Skin of body (tissue), 1 donor: ENCODE measurements at regions not wholly inside any gene's neighbourhood (a gene's known extent, or its start where the extent isn't known, plus 50 kb on each side); places are given as distances from the start of the nearest gene placed in this dataset.

Experiments used
- DNase-seq: peaks from one replicate; lab custom pipeline; 2025; lab: John Stamatoyannopoulos, UW

DNA sequence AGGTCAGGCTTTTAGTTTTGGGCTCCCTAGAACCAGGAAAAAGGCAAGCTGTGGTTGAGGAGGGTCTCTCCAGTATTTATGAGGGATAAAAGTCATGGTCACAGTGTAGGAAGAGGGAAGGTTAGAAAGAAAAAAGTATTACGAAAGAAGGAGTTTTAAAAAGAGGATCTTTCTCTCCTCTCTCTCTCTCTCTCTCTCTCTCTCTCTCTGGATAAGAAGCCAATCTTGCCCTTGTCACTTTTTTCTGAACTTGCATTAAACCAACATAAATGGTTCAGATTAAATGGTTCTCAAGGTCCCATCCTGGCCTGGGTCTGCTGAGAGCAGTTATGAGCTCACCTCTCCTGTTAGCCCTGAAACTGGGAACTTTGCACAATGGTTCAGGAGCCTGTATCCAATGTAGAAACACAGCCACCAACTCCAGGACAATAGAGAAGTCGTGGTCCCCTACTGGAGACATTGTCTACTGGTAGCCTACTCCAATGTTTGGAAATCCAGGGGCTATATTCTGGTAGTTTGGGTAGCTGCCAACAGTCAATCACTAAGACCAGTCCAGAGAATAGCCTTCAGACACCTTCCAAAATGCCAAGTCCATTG is 131.9 kb downstream of the DAD1 start:
- no peak for DNase-seq

GRCh38 chr14:22456421-22456820 is 132.6 kb downstream of the DAD1 start:
- DNase-seq, result no peak

- no peak for DNase-seq
Observed at GRCh38 chr14:22452330-22452729, 136.7 kb downstream of the DAD1 start.

DNA sequence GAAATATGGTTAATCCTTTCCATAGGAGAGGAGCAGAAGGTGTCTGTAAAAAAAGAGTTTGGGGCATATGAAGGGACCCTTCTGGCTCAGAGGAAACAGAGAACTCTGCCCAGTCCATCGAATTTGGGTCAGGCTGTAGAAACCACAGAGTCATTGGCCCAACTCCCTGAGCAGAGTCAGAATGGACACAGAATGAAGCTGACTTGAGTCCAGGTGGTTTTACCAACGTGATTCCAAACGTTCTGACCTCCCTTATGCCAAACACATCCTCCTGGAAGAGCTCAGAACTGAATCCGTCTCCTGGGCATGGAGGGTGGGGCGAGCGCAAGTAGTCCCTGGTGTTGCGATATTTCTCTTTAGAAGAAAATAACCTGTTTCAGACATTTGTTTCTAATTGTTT is 138.8 kb downstream of the DAD1 start:
- DNase-seq, result no peak

DNA sequence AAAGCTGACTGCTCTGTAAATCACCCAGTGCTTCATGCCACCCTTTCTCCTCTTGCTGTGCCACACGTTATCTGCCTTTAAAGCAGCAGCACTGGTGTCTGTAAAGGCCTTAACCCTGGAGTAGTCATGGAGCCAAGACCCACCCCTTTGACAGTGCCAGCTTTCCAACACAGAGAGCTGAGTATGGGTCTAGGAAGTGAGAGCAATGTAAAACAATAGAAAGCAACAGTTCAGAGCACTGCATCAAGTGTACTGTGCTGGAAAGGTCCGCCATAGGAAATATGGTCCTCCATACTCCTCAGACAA is 139.5 kb downstream of the DAD1 start:
- DNase-seq, result no peak

- DNase-seq, result no peak
Observed at GRCh38 chr14:22448905-22449599, 140.0 kb downstream of the DAD1 start.

GRCh38 chr14:22448035-22448904 is 140.8 kb downstream of the DAD1 start:
- no peak for DNase-seq

DNA sequence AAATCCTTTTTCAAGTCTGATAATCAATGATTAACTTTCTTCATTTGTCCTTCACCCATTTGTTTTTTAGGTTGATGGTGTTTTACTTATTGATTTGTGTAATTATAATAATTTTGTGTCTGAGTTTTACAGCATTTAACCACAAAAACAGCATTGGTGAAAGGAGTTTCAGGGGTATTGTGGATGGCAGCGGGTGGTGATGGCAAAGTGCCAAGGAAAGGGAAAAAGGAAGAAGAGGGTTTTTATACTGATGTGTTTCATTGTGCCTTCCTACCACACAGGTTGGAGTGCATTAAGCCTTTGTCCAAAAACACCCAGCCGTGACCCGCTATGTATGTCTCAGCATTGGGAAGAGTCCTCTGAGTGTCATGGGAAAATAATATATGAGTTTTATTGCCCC is 150.3 kb downstream of the DAD1 start:
- no peak for DNase-seq

DNA sequence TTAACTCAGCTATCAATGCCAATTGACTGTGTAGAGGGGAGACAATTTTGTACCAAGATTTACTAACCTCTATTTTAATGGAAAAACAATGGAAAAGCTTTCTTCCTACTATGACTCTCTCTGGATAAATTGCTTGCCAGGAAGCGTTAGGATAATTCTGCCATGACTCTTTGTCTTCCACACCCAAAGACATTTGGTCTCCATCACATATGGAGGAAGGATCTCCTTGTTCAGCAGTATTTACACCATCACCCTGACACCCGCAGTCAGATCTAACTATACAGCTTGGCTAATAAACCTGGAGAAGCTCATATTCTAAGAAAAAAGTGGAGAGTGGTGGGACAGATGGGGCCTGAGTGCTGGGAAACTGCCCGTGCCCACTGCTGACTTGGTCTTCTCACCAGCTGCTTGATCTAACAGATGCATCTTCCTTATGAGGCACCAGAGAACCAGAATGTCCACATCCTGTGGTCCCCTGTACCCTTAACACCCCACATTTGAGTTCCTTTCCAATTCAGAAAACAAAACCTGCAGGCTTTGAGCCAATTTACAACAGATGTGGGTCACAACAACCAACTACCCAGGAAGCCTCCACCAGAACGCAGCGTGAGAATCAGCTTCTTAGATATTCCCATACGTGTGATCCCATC is 154.0 kb downstream of the DAD1 start:
- DNase-seq, result no peak

DNA sequence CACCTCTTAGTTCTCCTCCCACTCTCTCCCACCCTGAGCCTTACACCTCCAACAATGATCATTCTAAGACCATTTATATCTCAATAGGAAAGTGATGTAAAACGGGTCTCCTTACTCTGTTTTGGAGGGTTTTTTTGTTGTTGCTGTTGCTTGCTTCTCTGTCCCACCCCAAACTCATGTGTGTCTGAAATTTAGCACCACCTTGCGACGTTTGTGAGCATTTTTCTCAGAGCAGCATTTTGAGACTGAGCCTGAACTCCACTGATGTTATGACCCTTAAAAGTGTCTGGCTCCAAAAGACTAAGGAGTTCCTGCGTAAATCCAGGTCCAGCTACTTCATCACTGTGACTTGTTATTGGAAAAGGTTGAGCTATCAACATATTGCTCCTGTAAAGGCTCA is 155.0 kb downstream of the DAD1 start:
- no peak for DNase-seq

DNA sequence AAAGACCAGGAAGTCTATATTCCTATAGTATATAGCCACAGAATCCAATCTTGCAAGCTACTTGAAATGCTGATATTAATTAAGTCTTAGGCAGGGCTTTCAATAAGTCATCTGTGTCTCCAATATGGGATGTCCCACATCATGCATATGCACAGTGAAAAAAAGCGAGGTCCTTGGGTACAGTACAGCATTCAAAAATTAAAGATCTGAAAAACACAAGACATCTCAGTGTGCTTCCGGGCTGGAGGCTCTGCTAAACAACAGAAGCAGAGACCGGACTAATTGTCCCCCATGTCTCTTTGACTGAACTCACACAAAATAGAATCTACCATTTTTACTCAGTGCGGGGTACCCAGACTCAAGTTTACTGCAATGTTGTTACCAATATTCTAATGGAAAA is 156.0 kb downstream of the DAD1 start:
- DNase-seq, result peak; percentile 52

- DNase-seq, result peak; percentile 84
Observed at GRCh38 chr14:22432348-22432976, 156.6 kb downstream of the DAD1 start.

DNA sequence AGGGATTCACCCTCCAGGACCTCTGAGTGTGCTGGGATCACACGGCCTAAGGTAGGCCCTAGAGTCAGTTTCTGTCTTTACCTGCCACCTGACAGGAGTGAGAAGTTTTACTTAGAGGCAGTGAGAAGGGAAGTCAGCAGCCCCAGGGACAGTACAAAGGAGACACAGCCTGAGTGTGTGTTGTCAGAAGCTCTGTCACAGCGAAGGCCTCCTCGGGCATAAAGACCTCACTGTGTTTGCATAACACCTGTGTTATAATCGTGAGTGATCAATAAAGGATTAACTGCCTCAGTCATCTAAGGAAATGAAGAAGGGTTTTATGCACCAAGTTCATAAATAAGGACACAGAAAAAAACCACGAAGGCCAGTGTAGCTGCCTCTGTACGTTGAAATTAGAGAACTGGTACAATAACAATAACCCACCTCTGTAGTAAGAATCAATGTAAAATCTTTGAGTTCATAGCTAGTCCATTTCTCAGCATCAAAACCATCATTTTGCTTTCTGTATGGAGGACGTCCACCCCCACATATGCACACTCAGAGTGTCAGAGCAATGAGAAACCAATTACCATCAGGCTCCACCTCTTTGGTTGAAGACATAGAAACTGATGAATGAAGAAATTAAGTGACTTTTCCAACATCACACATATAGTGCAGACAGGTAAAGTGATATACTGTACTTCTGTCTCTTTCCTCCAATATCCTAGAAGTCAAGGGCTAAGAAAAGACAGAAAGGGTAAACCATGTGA is 159.3 kb downstream of the DAD1 start:
- DNase-seq, result no peak

DNA sequence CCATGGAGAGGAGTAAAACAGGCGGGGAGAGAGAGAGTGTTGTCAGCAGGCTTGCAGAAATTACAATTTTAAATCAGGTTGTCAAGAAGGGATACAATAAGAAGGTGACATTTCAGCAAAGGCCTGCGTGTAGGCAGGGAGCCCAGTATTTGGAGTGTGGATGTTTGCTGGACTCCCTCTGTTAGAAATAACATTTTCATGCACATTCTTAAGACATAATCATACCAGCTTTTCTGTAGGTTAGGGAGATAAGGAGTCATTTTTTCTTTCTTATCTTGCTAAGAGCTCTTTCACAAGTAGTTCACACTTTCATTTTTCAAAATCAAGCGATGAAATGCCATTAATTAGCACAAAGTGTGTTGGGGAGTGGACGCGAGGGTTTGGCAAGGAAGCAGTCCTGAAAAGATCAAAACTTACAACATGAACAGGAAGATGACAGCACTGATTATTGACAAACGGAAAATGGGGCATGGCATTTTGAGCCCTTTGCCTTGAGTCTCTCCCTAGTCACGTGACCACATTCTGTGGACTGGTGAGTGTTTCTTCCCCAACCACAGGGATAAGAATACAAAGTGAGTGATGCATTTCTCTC is 160.2 kb downstream of the DAD1 start:
- DNase-seq, result no peak

- DNase-seq, result no peak
Observed at GRCh38 chr14:22427771-22428231, 161.2 kb downstream of the DAD1 start.

DNA sequence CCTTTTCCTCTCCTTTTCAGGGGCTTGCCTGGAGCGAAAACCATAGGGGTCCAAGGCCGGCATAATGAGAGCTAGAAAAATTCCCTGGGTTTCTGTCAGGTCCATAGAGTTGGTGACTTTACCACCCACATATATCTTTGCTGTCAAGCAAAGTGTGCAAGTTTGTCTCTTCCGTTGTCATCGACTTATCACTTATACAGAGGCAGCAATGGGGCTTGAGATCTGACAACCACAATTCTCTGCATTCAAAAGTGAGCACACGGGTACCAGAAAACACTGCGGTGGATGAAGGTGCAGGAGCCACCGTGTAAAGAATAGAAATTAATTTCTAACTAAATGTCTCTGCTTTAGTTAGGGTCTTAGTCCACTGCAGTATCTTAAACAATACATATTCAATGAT is 162.3 kb downstream of the DAD1 start:
- no peak for DNase-seq

- no peak for DNase-seq
Observed at GRCh38 chr14:22423958-22424357, 165.1 kb downstream of the DAD1 start.

GRCh38 chr14:22422238-22422637 is 166.8 kb downstream of the DAD1 start:
- no peak for DNase-seq

DNA sequence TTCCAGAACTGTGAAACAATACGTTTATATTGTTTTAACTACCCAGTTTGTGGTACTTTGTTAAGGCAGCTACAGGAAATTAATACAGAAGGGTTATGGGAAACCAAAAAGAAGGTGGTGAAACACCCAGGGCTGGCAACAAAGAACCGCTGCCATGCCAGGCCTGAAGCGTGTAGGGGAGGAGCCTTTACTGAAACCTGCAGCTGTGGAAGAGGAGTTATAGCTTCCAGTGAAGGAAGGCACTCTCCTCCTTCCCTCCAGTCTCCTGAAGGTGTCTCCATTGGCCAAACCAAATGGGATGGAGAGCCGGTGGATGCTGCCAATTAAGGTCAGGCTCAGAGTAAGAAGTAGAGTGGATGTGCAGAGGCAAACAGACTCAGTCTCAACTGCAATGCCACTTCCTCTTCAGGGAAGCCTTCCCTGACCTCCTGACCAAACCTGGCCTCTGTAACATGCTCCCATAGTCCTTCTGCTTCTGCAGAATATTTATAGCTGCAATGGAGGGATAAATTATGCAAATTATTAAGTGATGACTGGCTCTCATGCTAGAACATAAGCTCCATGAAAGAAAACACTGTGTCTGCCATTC is 168.3 kb downstream of the DAD1 start:
- no peak for DNase-seq

DNA sequence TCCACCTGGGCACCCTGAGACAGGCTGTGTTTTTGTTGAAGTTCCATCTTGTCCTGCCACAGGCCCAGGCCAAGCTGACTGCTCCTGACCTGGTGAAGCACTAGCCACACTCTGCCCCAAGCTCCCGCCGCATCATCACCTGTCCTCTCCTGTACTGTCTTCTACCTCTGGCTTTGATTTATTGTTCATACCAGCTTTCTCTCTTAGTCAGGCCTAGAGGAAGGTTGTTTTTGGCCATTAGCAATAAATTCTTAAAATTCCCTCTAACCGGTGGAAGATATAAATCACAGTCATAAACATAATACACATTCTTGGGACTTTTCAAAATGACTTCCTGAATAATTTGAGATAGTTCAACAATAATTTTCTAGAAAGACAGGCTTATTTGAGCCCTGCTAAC is 169.4 kb downstream of the DAD1 start:
- DNase-seq, result no peak
